ENCODE measurements at regions not wholly inside any gene's neighbourhood (a gene's known extent, or its start where the extent isn't known, plus 50 kb on each side); places are given as distances from the start of the nearest gene placed in this dataset.
A peak's percentile ranks its signal among the peaks of the same experiment; 100 is the strongest.

DNA sequence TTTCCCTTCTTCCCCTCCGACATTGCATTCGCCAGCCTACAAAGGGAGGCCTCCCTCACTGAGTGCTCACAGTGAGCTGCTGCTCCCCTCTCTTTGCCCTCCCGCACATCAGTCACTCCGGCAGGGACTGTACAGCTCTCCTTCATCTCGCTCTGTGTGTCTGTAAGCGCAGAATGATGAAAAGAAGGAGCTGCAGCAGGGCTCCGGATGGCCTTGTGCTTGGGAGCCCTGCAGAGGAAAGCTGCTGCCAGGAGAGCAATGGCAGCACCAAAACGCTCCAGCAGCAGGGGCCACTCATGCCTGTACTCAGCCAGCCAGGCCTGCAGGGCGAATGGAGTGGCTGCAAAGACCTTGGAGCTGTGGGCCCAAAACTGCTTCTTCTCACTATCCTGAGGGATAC lies 107.0 kb upstream of the NSMCE3 start:
- DNase-seq (ENCODE audit: low spot score): no peak
- Histone ChIP-seq H3K27me3 (ENCODE audit: control insufficient read depth in 4 of 4, insufficient read depth in 4 of 4, low read length in 3 of 4) (no peaks in the 10 kb centered on the region), H3K4me1 (ENCODE audit: control insufficient read depth in 4 of 4, insufficient read depth in 4 of 4, low read length in 3 of 4) (no peaks in the 10 kb centered on the region), H3K4me3 (ENCODE audit: low read depth in 1 of 3, low read length in 3 of 3) (no peak overlapping the region), H3K9me3 (ENCODE audit: control insufficient read depth in 4 of 4, low read length in 3 of 4) (no peaks in the 10 kb centered on the region), H3K27ac (ENCODE audit: low read depth in 1 of 2, low read length in 2 of 2) (no peak overlapping the region), H3K9ac (ENCODE audit: low read depth in 1 of 2, low read length in 2 of 2) (no peak overlapping the region), H3K36me3 (ENCODE audit: control insufficient read depth in 4 of 4, insufficient read depth in 3 of 4, low read depth in 1 of 4, low read length in 3 of 4) (no peaks in the 10 kb centered on the region)
- TF ChIP-seq, protein P1, sequence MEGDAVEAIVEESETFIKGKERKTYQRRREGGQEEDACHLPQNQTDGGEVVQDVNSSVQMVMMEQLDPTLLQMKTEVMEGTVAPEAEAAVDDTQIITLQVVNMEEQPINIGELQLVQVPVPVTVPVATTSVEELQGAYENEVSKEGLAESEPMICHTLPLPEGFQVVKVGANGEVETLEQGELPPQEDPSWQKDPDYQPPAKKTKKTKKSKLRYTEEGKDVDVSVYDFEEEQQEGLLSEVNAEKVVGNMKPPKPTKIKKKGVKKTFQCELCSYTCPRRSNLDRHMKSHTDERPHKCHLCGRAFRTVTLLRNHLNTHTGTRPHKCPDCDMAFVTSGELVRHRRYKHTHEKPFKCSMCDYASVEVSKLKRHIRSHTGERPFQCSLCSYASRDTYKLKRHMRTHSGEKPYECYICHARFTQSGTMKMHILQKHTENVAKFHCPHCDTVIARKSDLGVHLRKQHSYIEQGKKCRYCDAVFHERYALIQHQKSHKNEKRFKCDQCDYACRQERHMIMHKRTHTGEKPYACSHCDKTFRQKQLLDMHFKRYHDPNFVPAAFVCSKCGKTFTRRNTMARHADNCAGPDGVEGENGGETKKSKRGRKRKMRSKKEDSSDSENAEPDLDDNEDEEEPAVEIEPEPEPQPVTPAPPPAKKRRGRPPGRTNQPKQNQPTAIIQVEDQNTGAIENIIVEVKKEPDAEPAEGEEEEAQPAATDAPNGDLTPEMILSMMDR (IDR thresholded peaks at IDR 0.05; ENCODE audit: low read depth, low read length, missing input control): no peak
- TF ChIP-seq HNF4A (conservative IDR thresholded peaks at IDR 0.05) (no peak), ATF3 (IDR thresholded peaks at IDR 0.05) (no peak), FOXA2 (IDR thresholded peaks at IDR 0.05) (no peak)
- 73% methylated on average over 9 of the region's 9 CpGs for WGBS

- Histone ChIP-seq H3K4me3 (ENCODE audit: low read depth in 1 of 3, low read length in 3 of 3) (no peak overlapping the region), H3K9ac (ENCODE audit: low read depth in 1 of 2, low read length in 2 of 2) (no peak overlapping the region), H3K36me3 (ENCODE audit: control insufficient read depth in 4 of 4, insufficient read depth in 3 of 4, low read depth in 1 of 4, low read length in 3 of 4) (no peaks in the 10 kb centered on the region), H3K27ac (ENCODE audit: low read depth in 1 of 2, low read length in 2 of 2) (no peak overlapping the region), H3K27me3 (ENCODE audit: control insufficient read depth in 4 of 4, insufficient read depth in 4 of 4, low read length in 3 of 4) (peaks cover 0 to 2% (median 0%) of the 10 kb centered on the region in 4 donors), H3K4me1 (ENCODE audit: control insufficient read depth in 4 of 4, insufficient read depth in 4 of 4, low read length in 3 of 4) (no peaks in the 10 kb centered on the region), H3K9me3 (ENCODE audit: control insufficient read depth in 4 of 4, low read length in 3 of 4) (peaks cover 6 to 18% (median 14%) of the 10 kb centered on the region in 4 donors)
- 85% methylated on average over 3 of the region's 3 CpGs for WGBS
- no peak for TF ChIP-seq EGR1 (IDR thresholded peaks at IDR 0.05; ENCODE audit: low read depth in 2 of 2)
- TF ChIP-seq YY1 (IDR thresholded peaks at IDR 0.05): no peak
- no peak for TF ChIP-seq RXRA (IDR thresholded peaks at IDR 0.05)
- TF ChIP-seq RAD21 (IDR thresholded peaks at IDR 0.05): no peak
- no peak for TF ChIP-seq TAF1 (conservative IDR thresholded peaks at IDR 0.05)
- no peak for TF ChIP-seq FOXA2 (IDR thresholded peaks at IDR 0.05)
- TF ChIP-seq GABPA (IDR thresholded peaks at IDR 0.05 in 1 of 2, conservative IDR thresholded peaks at IDR 0.05 in 1 of 2): no peak
- TF ChIP-seq SP1 (IDR thresholded peaks at IDR 0.05): no peak
- TF ChIP-seq JUND (IDR thresholded peaks at IDR 0.05): no peak
- no peak for TF ChIP-seq FOXA1 (IDR thresholded peaks at IDR 0.05)
- TF ChIP-seq, protein P2, sequence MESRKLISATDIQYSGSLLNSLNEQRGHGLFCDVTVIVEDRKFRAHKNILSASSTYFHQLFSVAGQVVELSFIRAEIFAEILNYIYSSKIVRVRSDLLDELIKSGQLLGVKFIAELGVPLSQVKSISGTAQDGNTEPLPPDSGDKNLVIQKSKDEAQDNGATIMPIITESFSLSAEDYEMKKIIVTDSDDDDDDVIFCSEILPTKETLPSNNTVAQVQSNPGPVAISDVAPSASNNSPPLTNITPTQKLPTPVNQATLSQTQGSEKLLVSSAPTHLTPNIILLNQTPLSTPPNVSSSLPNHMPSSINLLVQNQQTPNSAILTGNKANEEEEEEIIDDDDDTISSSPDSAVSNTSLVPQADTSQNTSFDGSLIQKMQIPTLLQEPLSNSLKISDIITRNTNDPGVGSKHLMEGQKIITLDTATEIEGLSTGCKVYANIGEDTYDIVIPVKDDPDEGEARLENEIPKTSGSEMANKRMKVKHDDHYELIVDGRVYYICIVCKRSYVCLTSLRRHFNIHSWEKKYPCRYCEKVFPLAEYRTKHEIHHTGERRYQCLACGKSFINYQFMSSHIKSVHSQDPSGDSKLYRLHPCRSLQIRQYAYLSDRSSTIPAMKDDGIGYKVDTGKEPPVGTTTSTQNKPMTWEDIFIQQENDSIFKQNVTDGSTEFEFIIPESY (IDR thresholded peaks at IDR 0.05): no peak
- no peak for DNase-seq (ENCODE audit: low spot score)
Observed at GRCh38 chr15:29369261-29369660, 99.6 kb upstream of the NSMCE3 start.

GRCh38 chr15:29364426-29365078 lies 94.9 kb upstream of the NSMCE3 start:
- Histone ChIP-seq H3K27ac (ENCODE audit: low read depth in 1 of 2, low read length in 2 of 2) (no peak overlapping the region), H3K4me1 (ENCODE audit: control insufficient read depth in 4 of 4, insufficient read depth in 4 of 4, low read length in 3 of 4) (no peaks in the 10 kb centered on the region), H3K36me3 (ENCODE audit: control insufficient read depth in 4 of 4, insufficient read depth in 3 of 4, low read depth in 1 of 4, low read length in 3 of 4) (no peaks in the 10 kb centered on the region), H3K27me3 (ENCODE audit: control insufficient read depth in 4 of 4, insufficient read depth in 4 of 4, low read length in 3 of 4) (peaks cover 0 to 10% (median 0%) of the 10 kb centered on the region in 4 donors), H3K9ac (ENCODE audit: low read depth in 1 of 2, low read length in 2 of 2) (no peak overlapping the region), H3K9me3 (ENCODE audit: control insufficient read depth in 4 of 4, low read length in 3 of 4) (peaks cover 4 to 11% (median 9%) of the 10 kb centered on the region in 4 donors), H3K4me3 (ENCODE audit: low read depth in 1 of 3, low read length in 3 of 3) (no peak overlapping the region)
- DNase-seq (ENCODE audit: low spot score): no peak
- no peak for TF ChIP-seq EGR1 (IDR thresholded peaks at IDR 0.05; ENCODE audit: low read depth in 2 of 2)
- TF ChIP-seq RAD21 (IDR thresholded peaks at IDR 0.05): peak in 1 of 2 donors; percentile 27
- TF ChIP-seq, protein P1 (IDR thresholded peaks at IDR 0.05; ENCODE audit: low read depth, low read length, missing input control): peak; percentile 10
- no peak for TF ChIP-seq HNF4G (IDR thresholded peaks at IDR 0.05)
- no peak for TF ChIP-seq JUND (IDR thresholded peaks at IDR 0.05)
- WGBS: 62% methylated on average over 8 of the region's 8 CpGs

Data from liver (tissue), 8 donors.